Activated naive CD4-positive, alpha-beta T cell treated with anti-CD3 and anti-CD28 coated beads, Interleukin-2, amount 50 U/mL, for 72 hours (primary cell): ENCODE measurements at regions not wholly inside any gene's neighbourhood (a gene's known extent, or its start where the extent isn't known, plus 50 kb on each side); places are given as distances from the start of the nearest gene placed in this dataset.
"Not testable (repeated sequence)": the region's sequence is repeated elsewhere in the genome, so short reads cannot be mapped to it uniquely, and the experiment has no call there.

ENCODE experiments used
- ATAC-seq, 2 donors: fragments of 150-1000 bp; cut with Tn5 transposase; 2 replicates each; pipeline ENCODE4 v1.10.0; 2021; ENCODE audit warnings: mild to moderate bottlenecking in 2 of 2, moderate library complexity in 2 of 2
- DNase-seq, 2 donors: peaks; one replicate each; pipeline ENCODE4 v3.0.0; 2021 to 2022; ENCODE audit warnings: low spot score in 2 of 2
- H3K27ac Mint-ChIP-seq, 2 donors: one replicate each; pipeline ENCODE4 v1.8.0; 2022; ENCODE audit warnings: mild to moderate bottlenecking in 2 of 2, mixed read lengths in 2 of 2
- H3K36me3 Mint-ChIP-seq, 2 donors: one replicate each; pipeline ENCODE4 v1.8.0; 2022; ENCODE audit warnings: mixed read lengths in 2 of 2
- H3K9me3 Mint-ChIP-seq, 2 donors: one replicate each; pipeline ENCODE4 v1.8.0; 2022; ENCODE audit warnings: mixed read lengths in 2 of 2

DNA sequence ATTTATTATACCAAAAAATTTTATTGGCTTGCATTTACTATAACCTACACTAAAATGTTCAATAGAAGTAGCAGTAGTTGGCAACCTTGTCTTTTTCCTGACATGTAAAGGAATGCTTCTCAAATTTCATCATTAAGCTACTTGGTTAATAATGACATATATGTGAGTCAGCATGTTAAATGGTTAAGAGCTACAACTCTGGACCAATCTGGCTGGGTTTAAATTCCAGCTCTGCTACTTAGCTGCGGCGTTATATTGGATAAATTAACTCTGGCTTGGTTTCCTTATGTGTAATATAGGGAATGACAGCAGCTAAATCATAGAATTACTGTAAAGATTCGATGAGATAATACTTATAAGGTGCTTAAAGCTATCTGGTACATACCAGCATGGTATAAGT is 53.7 kb upstream of the OTOGL start:
- no peaks in the 10 kb centered on the region for H3K36me3 Mint-ChIP-seq
- peaks cover 0 to 5% of the 10 kb centered on the region in 2 donors for H3K9me3 Mint-ChIP-seq
- ATAC-seq (no peak), DNase-seq (no peak)
- no peak overlapping the region for H3K27ac Mint-ChIP-seq

DNA sequence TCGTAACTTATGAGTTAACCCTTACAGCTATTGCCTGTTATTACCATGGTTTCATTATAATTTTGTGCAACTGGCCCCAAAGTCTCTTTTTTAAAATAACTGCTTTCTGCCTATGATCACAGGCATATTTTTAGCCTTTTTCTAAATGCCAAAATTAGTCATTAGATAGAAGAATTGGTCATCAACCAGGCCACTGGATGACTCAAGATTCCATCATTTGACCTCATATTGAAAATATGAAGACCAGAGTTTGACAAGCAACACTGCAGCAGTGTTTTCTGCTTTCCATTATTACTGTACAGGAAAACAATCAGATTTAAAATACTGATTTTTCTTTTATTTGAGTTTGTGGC is 54.7 kb upstream of the OTOGL start:
- Mint-ChIP-seq H3K9me3 (peaks cover 0 to 5% of the 10 kb centered on the region in 2 donors), H3K36me3 (no peaks in the 10 kb centered on the region), H3K27ac (no peak overlapping the region)
- ATAC-seq (peak; percentile 66 to 69), DNase-seq (no peak)

DNA sequence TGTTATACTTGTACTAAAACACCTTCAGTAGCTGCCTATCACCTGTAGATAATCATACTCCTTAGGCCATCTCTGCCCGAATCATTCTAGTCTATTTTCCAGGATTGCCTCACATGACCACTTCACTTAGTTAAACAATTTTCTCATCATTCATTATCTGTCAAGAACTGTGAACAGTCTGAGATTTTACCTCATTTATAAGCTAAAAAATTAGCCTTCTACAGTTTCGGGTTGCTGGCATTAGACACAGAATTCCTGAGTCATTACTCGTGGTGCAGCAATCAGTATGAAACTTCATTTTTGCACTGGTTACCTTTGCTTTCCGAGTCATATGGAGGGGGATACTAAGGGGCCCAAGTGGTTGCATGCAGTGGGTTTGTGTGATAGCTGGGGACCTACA is 57.6 kb upstream of the OTOGL start:
- Mint-ChIP-seq H3K27ac (no peak overlapping the region), H3K9me3 (peaks cover 0 to 5% of the 10 kb centered on the region in 2 donors), H3K36me3 (no peaks in the 10 kb centered on the region)
- no peak for ATAC-seq
- DNase-seq = no peak

DNA sequence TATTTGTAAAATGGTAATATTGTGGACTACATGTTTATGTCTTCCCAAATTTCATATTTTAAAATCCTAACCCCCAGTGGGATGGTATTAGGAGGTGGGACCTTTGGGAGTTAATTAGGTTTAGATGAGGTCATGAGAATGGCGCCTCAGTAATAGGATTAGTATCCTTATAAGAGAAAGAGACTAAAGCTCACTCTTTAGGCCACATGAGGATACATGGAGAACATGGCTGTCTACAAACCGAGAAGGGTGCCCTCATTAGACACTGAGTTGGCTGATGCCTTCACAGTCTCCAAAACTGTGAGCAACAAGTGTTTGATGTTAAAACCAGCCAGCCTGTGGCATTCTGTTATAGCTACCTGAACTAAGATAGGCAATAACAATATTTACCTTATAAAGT is 58.3 kb upstream of the OTOGL start:
- no peak for DNase-seq
- Mint-ChIP-seq H3K27ac (no peak overlapping the region), H3K36me3 (no peaks in the 10 kb centered on the region), H3K9me3 (peaks cover 0 to 5% of the 10 kb centered on the region in 2 donors)
- ATAC-seq = no peak

DNA sequence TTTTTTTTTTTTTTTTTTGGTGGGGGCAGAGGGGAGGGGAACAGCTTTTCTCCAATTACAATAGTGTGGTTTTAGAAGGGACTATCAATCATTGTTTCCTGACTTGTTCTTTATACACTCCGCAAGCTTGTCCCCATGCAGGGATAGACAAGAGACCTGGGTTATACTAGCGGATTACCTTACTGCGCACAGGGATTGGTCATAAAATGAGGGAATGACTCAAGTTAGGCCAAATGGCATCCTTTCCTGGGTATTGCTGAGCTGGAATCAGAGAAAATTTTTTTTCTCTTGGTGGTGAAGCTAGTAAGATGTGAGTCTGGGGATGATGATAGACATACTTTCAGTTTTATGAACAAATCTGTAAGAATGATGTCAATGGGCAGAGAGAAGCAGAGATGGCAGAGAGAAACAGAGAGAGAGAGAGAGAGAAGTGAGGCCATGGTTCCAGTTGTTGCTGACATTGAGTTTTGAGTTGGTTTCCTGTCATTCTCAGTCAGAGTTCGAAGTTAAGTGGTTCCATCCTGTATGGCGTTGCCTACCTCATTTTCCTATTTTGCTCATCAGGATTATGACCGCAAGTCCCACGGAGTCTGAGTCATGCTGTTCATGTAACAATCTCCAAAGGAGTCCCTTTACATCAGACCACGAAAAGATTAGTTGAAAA is 59.1 kb upstream of the OTOGL start:
- no peak overlapping the region for H3K27ac Mint-ChIP-seq
- DNase-seq (no peak), ATAC-seq (peak; percentile 57 to 67)
- H3K9me3 Mint-ChIP-seq = peaks cover 0 to 5% of the 10 kb centered on the region in 2 donors
- no peaks in the 10 kb centered on the region for H3K36me3 Mint-ChIP-seq

DNA sequence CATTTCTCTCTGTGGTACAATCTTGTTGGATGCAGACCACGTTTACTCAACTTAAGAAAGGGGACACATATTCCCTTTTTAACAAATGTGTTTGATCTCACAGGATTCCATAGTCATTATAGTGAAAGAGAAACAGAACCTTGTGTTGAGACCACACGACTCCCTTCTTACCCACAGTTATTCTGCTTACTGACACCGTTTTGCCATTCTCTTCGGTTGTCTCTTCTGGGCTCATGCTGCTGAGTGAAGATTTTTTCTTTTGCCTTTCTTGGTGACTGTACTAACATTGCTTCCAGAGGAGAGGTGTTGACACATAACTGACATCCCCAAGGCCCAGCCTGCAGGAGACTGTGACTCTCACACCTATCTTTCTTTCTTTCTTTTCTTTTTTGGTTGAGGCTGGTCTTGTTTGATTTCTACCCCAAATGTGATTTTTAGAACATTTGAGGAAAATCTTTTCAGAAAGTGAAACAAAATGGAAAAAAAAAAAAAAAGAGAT is 61.2 kb upstream of the OTOGL start:
- no peak for DNase-seq
- no peak overlapping the region for H3K27ac Mint-ChIP-seq
- no peak for ATAC-seq
- no peaks in the 10 kb centered on the region for H3K9me3 Mint-ChIP-seq
- H3K36me3 Mint-ChIP-seq = no peaks in the 10 kb centered on the region

DNA sequence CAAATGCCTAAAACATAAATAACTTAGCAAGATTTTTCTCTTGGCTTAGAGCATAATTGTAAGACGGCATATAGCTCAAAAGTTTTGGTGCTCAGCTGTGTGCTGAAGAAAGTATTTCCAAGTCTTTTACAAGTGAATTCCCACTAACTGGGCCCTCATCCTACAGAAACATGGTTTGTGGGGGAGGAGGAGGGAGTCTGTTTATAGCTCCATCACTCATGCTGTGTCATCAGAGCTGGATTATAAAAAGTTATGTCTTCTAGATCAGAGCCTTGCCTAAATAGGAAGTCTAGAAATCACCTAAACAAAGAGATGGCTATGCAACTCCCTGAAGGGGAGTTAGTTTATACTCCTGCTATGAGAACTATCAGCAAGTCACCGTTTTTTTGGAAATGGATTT is 65.9 kb upstream of the OTOGL start:
- no peak overlapping the region for H3K27ac Mint-ChIP-seq
- ATAC-seq (no peak), DNase-seq (no peak)
- no peaks in the 10 kb centered on the region for H3K36me3 Mint-ChIP-seq
- no peaks in the 10 kb centered on the region for H3K9me3 Mint-ChIP-seq

DNA sequence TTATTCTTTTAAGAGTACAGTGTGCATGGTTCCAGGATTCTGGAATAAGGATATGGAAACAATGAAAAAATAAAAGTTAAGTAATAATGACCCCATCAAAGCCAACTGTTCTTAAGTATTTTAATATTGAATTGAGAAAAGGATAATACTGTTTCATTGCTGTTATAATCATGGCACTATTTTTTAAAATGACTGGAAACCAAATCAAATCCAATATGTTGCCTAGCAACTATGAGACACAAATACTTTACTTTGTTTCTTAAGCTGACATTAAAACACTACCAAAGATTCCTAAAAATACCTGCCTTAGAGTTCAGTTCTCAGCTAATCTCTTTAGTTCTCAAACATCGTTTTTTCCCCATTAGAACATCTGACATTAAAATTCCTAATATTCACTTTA is 66.4 kb upstream of the OTOGL start:
- H3K27ac Mint-ChIP-seq = no peak overlapping the region
- no peaks in the 10 kb centered on the region for H3K36me3 Mint-ChIP-seq
- ATAC-seq (no peak), DNase-seq (no peak)
- H3K9me3 Mint-ChIP-seq = no peaks in the 10 kb centered on the region

DNA sequence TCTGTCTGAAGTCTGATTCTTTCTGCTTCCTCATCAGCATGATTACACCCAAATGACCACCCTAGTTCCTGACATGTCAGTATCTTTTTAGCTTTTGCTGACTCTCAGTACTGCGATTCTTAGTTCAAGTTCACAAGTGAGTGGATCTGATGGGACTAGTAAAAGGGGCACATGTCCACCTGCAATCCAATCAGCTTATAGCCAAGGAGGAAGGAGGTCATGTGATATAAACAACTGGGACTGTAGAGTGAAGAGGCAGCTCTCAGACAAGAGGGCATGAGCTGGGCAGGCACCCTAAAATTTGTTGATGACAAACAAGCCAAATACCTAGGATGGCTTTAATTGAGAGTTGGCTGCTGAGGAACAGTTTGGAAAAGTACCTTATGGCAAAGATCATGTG is 68.1 kb upstream of the OTOGL start:
- no peak for ATAC-seq
- peaks cover 0 to under 1% of the 10 kb centered on the region in 2 donors for H3K36me3 Mint-ChIP-seq

DNA sequence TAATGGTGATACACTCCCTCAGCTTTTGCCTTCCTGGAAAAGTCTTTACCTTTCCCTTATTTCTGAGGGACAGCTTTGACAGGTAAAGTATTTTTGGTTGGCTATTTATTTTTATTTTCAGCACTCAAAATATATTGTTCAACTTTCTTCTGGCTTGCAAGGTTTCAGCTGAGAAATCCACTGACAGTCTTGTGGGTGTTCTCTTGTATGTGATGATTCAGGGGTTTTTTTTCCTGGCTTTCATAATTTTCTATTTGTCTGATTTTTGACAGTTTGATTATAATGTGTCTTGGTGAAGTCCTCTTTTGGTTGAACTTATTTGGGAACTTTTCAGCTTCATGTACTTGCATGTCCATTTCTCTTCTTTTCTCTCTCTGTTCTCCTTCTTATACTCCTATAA is 73.7 kb upstream of the OTOGL start:
- ATAC-seq (no peak), DNase-seq (no peak)
- H3K9me3 Mint-ChIP-seq = peaks cover 5 to 6% of the 10 kb centered on the region in 2 donors
- peaks cover 0 to 5% of the 10 kb centered on the region in 2 donors for H3K36me3 Mint-ChIP-seq
- H3K27ac Mint-ChIP-seq = no peak overlapping the region

More for the DNA sequence above, 68.1 kb upstream of the OTOGL start:
- H3K27ac Mint-ChIP-seq = no peak overlapping the region
- DNase-seq = no peak
- no peaks in the 10 kb centered on the region for H3K9me3 Mint-ChIP-seq

DNA sequence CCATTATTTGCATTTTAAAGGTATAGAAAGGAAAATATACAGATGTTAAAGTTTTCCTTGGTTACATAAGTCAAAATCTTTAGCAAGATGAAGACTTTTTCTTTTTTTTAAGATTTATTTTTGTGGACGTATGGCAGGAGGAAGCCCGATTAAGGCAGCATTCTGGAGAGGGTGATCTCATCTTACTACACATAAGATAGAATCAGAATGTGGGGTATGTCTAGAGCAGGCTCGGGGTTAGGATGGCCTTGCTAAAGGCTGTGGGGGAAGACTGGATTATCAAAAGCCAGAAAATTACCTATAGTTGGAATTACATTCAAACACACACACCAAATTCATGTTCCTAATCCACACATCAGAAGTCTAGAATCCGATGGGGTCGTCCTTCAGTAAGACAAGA is 79.6 kb upstream of the OTOGL start:
- ATAC-seq (no peak), DNase-seq (no peak)
- no peak overlapping the region for H3K27ac Mint-ChIP-seq
- no peaks in the 10 kb centered on the region for H3K36me3 Mint-ChIP-seq
- H3K9me3 Mint-ChIP-seq = peaks cover 3 to 7% of the 10 kb centered on the region in 2 donors

DNA sequence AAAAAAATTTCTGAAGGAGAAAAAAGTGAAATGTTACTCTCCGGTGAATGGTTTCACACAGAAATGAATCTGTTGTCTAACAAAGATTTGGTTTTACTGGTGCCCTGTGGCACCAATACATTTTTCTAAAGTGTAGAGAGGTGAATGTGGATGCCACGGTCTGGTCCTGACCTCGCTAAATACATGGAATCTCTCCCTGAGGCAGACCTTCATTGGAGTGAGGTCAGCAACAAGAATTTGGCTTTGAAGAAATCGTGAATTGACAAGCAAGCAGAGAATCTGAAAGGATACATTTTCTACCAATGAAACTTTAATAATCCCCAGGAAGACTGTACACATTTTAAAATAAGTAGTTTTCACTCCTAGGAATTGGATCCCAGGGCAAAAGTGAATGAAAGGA is 81.2 kb upstream of the OTOGL start:
- Mint-ChIP-seq H3K36me3 (no peaks in the 10 kb centered on the region), H3K9me3 (peaks cover 4 to 8% of the 10 kb centered on the region in 2 donors), H3K27ac (no peak overlapping the region)
- ATAC-seq (no peak), DNase-seq (no peak)

DNA sequence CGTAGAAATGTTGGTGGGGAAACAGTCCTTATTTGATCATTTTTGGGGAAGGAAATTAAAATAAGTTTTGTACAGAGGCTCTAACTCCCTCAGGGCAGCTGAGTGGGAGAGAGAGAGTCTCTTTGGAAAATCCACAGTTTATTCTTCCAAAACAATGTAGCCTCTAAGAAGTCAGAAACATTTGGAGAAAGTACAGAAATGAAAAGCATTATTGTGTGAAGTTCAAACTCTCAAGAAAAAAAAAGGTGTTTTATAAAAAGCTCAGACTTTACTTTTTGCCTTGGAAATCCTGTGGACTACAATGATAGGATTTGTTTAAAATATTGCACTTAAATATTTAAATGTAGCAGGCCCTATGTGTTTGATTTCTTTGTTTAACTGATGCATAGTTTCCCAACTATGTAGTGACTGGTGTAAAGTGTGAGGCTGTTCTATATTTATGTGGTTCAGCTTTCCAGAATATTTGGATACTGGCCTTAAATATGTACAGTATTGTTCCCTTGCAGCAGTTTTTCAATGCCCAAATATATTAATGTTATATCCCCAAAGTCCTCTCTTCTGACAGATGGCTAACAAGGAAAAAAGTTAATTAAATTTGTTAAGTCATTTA is 82.0 kb upstream of the OTOGL start:
- ATAC-seq (no peak), DNase-seq (no peak)
- peaks cover 4 to 8% of the 10 kb centered on the region in 2 donors for H3K9me3 Mint-ChIP-seq
- H3K27ac Mint-ChIP-seq = no peak overlapping the region
- no peaks in the 10 kb centered on the region for H3K36me3 Mint-ChIP-seq

DNA sequence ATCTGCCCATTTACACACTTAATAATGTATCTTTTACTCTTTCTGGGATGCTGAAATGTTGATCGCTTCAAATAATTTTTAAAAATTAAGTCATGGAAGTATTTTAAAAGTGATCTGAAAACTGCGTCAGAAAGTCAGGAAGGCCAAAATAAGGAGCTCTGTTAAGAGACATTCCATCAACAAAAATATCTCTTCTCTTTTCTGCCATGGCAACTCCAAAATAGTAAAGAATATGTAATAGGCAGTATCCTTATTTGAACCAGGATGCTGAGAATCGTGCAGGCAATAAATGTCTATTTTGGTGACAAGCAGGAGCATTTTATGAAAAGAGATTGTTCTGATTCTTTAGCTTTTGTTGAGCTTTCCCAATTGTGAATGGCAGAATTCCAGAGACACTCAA is 81.8 kb upstream of the PPP1R12A start:
- no peaks in the 10 kb centered on the region for H3K36me3 Mint-ChIP-seq
- ATAC-seq (no peak), DNase-seq (no peak)
- peaks cover 4 to 8% of the 10 kb centered on the region in 2 donors for H3K9me3 Mint-ChIP-seq
- no peak overlapping the region for H3K27ac Mint-ChIP-seq

DNA sequence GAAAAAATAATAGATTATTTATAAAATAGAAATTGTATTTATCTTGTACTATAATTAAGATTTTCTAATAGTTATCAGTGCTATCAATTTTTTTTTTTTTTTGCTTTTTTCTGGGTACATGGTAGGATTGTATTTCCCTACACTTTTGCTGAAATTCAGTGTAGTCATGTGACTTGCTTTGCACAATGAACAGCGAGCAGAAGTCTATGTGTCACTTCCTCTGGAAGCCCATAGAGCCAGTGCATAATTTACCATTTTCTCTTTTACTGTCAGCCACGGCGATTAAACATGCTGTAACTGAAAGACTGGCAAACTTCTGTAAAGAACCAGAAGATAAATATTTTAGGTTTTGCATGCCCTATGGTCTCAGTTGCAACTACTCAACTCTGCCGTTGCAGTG is 80.8 kb upstream of the PPP1R12A start:
- H3K9me3 Mint-ChIP-seq = peaks cover 4 to 8% of the 10 kb centered on the region in 2 donors
- ATAC-seq (no peak), DNase-seq (no peak)
- no peaks in the 10 kb centered on the region for H3K36me3 Mint-ChIP-seq
- H3K27ac Mint-ChIP-seq = no peak overlapping the region

DNA sequence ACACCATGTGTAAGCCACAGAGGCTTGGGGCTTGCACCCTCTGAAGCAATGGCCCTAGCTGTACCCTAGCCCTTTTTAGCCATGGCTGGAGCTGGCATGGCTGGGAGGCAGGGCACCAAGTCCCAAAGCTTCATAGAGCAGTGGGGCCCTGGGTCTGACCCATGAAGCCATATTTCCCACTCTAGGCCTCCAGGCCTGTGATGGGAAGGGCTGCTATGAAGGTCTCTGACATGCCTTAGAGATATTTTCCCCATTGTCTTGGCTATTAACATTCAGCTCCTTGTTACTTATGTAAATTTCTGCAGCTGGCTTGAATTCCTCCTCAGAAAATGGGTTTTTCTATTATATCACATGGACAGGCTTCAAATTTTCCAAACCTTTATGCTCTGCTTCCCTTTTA is 68.8 kb upstream of the PPP1R12A start:
- H3K27ac Mint-ChIP-seq, H3K36me3 Mint-ChIP-seq, DNase-seq, ATAC-seq, H3K9me3 Mint-ChIP-seq: not testable (repeated sequence)

DNA sequence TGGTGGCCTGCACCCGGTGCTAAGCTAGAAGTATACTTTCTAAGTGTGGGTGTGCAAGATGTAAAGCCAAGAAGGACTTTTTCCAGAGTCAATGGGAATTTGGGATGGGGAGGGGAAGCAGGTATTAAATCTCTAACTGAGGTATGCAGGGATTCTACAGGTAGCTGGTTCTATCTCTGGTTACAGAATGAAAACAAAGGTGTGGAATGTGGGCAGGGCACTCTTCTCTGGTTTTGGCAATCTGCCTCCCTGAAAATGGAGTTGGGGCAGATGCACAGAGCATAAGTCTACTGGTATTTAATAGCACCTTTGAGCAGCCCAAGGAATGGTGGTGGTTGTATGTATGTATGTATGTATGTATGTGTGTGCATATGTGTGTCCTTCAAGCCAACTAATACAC is 66.7 kb upstream of the PPP1R12A start:
- no peak overlapping the region for H3K27ac Mint-ChIP-seq
- ATAC-seq = no peak
- DNase-seq = no peak
- no peaks in the 10 kb centered on the region for H3K9me3 Mint-ChIP-seq
- H3K36me3 Mint-ChIP-seq = no peaks in the 10 kb centered on the region

DNA sequence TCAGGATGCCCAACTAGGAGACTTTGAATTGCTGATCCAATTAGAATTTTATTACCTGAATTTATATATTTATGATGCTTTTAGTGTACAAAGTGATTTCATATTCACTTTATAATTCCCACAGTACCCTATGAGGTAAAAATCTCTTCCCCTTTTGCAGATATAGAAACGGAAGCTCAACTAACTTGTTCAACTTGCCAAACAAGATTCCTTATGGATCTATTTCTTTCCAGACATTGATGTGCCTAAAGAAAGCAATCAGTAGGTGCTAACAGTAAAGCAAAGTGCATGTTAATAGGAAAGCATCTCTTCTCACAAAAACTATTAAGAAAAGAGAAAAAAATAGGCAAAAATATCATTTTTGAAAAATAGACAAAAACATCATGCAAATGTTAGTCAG is 65.9 kb upstream of the PPP1R12A start:
- Mint-ChIP-seq H3K27ac (no peak overlapping the region), H3K36me3 (no peaks in the 10 kb centered on the region), H3K9me3 (no peaks in the 10 kb centered on the region)
- no peak for ATAC-seq
- DNase-seq = no peak
